Adrenal gland (tissue), 5 donors: ENCODE measurements at regions not wholly inside any gene's neighbourhood (a gene's known extent, or its start where the extent isn't known, plus 50 kb on each side); places are given as distances from the start of the nearest gene placed in this dataset.

Experiments used
- POLR2A ChIP-seq, 2 donors: fragments of 450-650 bp; IDR thresholded peaks; one replicate each; pipeline ENCODE4 v1.6.1; 2017; ENCODE audit warnings: antibody characterized with exemption in 2 of 2, mild to moderate bottlenecking in 2 of 2, moderate library complexity in 1 of 2
- TF ChIP-seq, protein P1 (sequence below), 6 experiments: fragments of 450-650 bp in 4 of 6; fragments of 200-600 bp in 2 of 6; sonication (generic) in 1 of 6; IDR thresholded peaks; 1 replicate in 5 of 6; 2 replicates in 1 of 6; pipeline versions ENCODE4 v1.5.1 to v1.8.0; 2016 to 2021; ENCODE audit warnings: antibody characterized with exemption in 6 of 6, mild to moderate bottlenecking in 2 of 6, moderate library complexity in 1 of 6
- donor health status: DM: no; HTN: no; CAD: no.

GRCh38 chr18:52278191-52278590 lies 61.8 kb upstream of the DCC start:
- TF ChIP-seq, protein P1, sequence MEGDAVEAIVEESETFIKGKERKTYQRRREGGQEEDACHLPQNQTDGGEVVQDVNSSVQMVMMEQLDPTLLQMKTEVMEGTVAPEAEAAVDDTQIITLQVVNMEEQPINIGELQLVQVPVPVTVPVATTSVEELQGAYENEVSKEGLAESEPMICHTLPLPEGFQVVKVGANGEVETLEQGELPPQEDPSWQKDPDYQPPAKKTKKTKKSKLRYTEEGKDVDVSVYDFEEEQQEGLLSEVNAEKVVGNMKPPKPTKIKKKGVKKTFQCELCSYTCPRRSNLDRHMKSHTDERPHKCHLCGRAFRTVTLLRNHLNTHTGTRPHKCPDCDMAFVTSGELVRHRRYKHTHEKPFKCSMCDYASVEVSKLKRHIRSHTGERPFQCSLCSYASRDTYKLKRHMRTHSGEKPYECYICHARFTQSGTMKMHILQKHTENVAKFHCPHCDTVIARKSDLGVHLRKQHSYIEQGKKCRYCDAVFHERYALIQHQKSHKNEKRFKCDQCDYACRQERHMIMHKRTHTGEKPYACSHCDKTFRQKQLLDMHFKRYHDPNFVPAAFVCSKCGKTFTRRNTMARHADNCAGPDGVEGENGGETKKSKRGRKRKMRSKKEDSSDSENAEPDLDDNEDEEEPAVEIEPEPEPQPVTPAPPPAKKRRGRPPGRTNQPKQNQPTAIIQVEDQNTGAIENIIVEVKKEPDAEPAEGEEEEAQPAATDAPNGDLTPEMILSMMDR (IDR thresholded peaks at IDR 0.05): no peak
- TF ChIP-seq POLR2A (IDR thresholded peaks at IDR 0.05): no peak
